ENCODE measurements at regions not wholly inside any gene's neighbourhood (a gene's known extent, or its start where the extent isn't known, plus 50 kb on each side); places are given as distances from the start of the nearest gene placed in this dataset.

DNA sequence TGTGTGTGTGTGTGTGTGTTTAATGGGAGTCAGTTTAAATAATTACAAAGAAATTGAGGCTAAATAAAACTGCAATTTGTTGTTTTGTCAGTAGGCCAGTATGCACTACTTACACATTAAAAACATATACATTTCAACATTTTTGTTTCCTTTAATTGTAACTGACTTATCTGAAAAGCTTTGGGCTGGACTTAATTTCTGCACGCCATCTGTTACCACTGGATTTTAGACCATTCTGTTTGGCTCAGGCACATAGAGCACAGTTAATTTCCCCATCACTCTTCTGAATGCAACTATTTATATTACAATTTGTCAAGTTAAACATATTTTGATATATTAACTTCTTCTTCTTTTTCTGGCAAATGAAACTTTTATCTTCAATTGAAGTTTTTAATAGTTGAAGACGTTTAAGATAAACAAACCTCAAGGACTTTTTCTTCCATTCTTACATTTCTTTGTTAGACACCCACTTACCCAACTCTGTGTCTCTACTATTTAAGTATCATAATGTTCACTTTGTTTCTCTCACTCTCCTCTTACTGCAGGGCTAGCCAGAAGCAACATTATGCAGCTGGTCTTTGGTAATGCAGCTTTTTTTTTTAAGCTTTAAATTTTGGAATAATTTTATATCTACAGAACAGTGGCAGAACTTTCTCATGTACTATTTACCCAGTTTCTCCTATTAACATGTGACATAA lies 253.4 kb upstream of the ANKH start:
- Histone ChIP-seq H3K9me2 (replicated peaks; ENCODE audit: control insufficient read depth, low read length) (no peaks in the 10 kb centered on the region), H3K4me2 (ENCODE audit: low read length) (no peak overlapping the region), H3K27ac (ENCODE audit: low read depth, low read length) (no peak overlapping the region), H3F3A (ENCODE audit: control insufficient read depth, insufficient read depth) (no peaks in the 10 kb centered on the region), H3K36me3 (ENCODE audit: control insufficient read depth, low read length) (no peaks in the 10 kb centered on the region), H3K27me3 (ENCODE audit: control insufficient read depth, low read length) (no peaks in the 10 kb centered on the region), H3K79me2 (ENCODE audit: control insufficient read depth, low read length) (no peaks in the 10 kb centered on the region), H3K4me1 (ENCODE audit: control insufficient read depth, low read length) (no peaks in the 10 kb centered on the region), H4K20me1 (ENCODE audit: control insufficient read depth, insufficient read depth, low read depth, low read length) (no peaks in the 10 kb centered on the region), H3K4me3 (ENCODE audit: low read length) (no peak overlapping the region), H3K9me3 (ENCODE audit: control insufficient read depth, insufficient read depth, low read length) (no peaks in the 10 kb centered on the region)
- no peak for TF ChIP-seq EZH2phosphoT487 (IDR thresholded peaks at IDR 0.05; ENCODE audit: borderline replicate concordance, low read length)
- TF ChIP-seq, protein P1, sequence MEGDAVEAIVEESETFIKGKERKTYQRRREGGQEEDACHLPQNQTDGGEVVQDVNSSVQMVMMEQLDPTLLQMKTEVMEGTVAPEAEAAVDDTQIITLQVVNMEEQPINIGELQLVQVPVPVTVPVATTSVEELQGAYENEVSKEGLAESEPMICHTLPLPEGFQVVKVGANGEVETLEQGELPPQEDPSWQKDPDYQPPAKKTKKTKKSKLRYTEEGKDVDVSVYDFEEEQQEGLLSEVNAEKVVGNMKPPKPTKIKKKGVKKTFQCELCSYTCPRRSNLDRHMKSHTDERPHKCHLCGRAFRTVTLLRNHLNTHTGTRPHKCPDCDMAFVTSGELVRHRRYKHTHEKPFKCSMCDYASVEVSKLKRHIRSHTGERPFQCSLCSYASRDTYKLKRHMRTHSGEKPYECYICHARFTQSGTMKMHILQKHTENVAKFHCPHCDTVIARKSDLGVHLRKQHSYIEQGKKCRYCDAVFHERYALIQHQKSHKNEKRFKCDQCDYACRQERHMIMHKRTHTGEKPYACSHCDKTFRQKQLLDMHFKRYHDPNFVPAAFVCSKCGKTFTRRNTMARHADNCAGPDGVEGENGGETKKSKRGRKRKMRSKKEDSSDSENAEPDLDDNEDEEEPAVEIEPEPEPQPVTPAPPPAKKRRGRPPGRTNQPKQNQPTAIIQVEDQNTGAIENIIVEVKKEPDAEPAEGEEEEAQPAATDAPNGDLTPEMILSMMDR (IDR thresholded peaks at IDR 0.05; ENCODE audit: low read depth, low read length, poor library complexity, severe bottlenecking) = no peak

- H3K4me1 ChIP-seq (ENCODE audit: control insufficient read depth, low read length) = no peaks in the 10 kb centered on the region
- H3K9me3 ChIP-seq (ENCODE audit: control insufficient read depth, insufficient read depth, low read length) = no peaks in the 10 kb centered on the region
- TF ChIP-seq, protein P1 (IDR thresholded peaks at IDR 0.05; ENCODE audit: low read depth, low read length, poor library complexity, severe bottlenecking) = no peak
- TF ChIP-seq EZH2phosphoT487 (IDR thresholded peaks at IDR 0.05; ENCODE audit: borderline replicate concordance, low read length) = no peak
- H3F3A ChIP-seq (ENCODE audit: control insufficient read depth, insufficient read depth) = no peaks in the 10 kb centered on the region
- no peaks in the 10 kb centered on the region for H3K27me3 ChIP-seq (ENCODE audit: control insufficient read depth, low read length)
- no peaks in the 10 kb centered on the region for H3K79me2 ChIP-seq (ENCODE audit: control insufficient read depth, low read length)
- H3K36me3 ChIP-seq (ENCODE audit: control insufficient read depth, low read length) = no peaks in the 10 kb centered on the region
- H3K4me2 ChIP-seq (ENCODE audit: low read length) = no peak overlapping the region
- H3K9me2 ChIP-seq (replicated peaks; ENCODE audit: control insufficient read depth, low read length) = no peaks in the 10 kb centered on the region
- H4K20me1 ChIP-seq (ENCODE audit: control insufficient read depth, insufficient read depth, low read depth, low read length) = no peaks in the 10 kb centered on the region
- no peak overlapping the region for H3K27ac ChIP-seq (ENCODE audit: low read depth, low read length)
- H3K4me3 ChIP-seq (ENCODE audit: low read length) = no peak overlapping the region
Measured at GRCh38 chr5:15124461-15124860, 252.9 kb upstream of the ANKH start.

DNA sequence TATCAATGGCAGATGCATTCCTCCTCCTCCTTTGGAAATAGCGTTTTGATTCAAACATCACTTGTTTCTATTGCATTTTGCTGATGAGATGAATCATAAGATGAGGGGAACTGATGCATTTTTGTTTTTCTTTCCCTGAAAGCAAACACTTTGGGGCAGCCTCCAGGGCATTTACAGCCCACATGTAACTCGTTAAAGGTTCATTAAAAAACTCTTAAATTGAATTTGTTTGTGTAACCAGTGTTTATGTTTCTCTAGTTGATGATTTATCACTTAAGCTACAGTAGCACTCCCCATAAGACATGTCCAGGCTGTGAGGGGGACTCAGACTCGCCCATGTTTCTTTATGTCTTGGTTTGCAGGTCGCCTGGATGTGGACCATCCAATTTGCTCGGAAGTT lies 246.1 kb upstream of the ANKH start:
- H3K9me2 ChIP-seq (replicated peaks; ENCODE audit: control insufficient read depth, low read length) = no peaks in the 10 kb centered on the region
- H3F3A ChIP-seq (ENCODE audit: control insufficient read depth, insufficient read depth) = no peaks in the 10 kb centered on the region
- H3K4me2 ChIP-seq (ENCODE audit: low read length) = no peak overlapping the region
- no peaks in the 10 kb centered on the region for H3K9me3 ChIP-seq (ENCODE audit: control insufficient read depth, insufficient read depth, low read length)
- no peaks in the 10 kb centered on the region for H3K36me3 ChIP-seq (ENCODE audit: control insufficient read depth, low read length)
- no peak overlapping the region for H3K4me3 ChIP-seq (ENCODE audit: low read length)
- H3K27me3 ChIP-seq (ENCODE audit: control insufficient read depth, low read length) = no peaks in the 10 kb centered on the region
- no peaks in the 10 kb centered on the region for H4K20me1 ChIP-seq (ENCODE audit: control insufficient read depth, insufficient read depth, low read depth, low read length)
- no peaks in the 10 kb centered on the region for H3K4me1 ChIP-seq (ENCODE audit: control insufficient read depth, low read length)
- H3K79me2 ChIP-seq (ENCODE audit: control insufficient read depth, low read length) = no peaks in the 10 kb centered on the region
- TF ChIP-seq EZH2phosphoT487 (IDR thresholded peaks at IDR 0.05; ENCODE audit: borderline replicate concordance, low read length) = no peak
- TF ChIP-seq, protein P1 (IDR thresholded peaks at IDR 0.05; ENCODE audit: low read depth, low read length, poor library complexity, severe bottlenecking) = no peak
- H3K27ac ChIP-seq (ENCODE audit: low read depth, low read length) = no peak overlapping the region

Data from DOHH2 (cell line).